HEK293 (cell line): ENCODE measurements at regions not wholly inside any gene's neighbourhood (a gene's known extent, or its start where the extent isn't known, plus 50 kb on each side); places are given as distances from the start of the nearest gene placed in this dataset.

Experiments
- CTCF ChIA-PET: fragments of 350-600 bp; formaldehyde crosslinking; extraction: SDS; loops from one replicate; lab custom pipeline; 2021; ENCODE audit warnings: antibody characterized with exemption; lab: Yijun Ruan, JAX
- POLR2A ChIA-PET: fragments of 300-600 bp; formaldehyde crosslinking; extraction: SDS; loops from one replicate; lab custom pipeline; 2020; ENCODE audit warnings: antibody characterized with exemption, inconsistent platforms; lab: Yijun Ruan, JAX
- H3K27ac ChIP-seq: fragments of 200-500 bp; sonication (Bioruptor generic); 2 replicates; pipeline ENCODE4 v1.5.1; 2014; ENCODE audit warnings: low read depth, low read length, control low read depth, inconsistent platforms; ENCODE audit errors: extremely low read depth
- H3K36me3 ChIP-seq, 2 experiments: fragments of 200-500 bp in 1 of 2; sonication (Bioruptor generic) in 1 of 2; 1 replicate in 1 of 2; 2 replicates in 1 of 2; pipeline ENCODE4 v1.5.1; 2014 to 2017; ENCODE audit warnings: inconsistent platforms in 2 of 2, low read length in 2 of 2; ENCODE audit not compliant: control insufficient read depth in 2 of 2, insufficient read depth in 1 of 2
- H3K4me1 ChIP-seq: fragments of 200-500 bp; sonication (Bioruptor generic); 2 replicates; pipeline ENCODE4 v1.5.1; 2014; ENCODE audit warnings: mild to moderate bottlenecking, low read length, inconsistent platforms; ENCODE audit not compliant: control insufficient read depth, insufficient read depth
- H3K4me3 ChIP-seq: 2 replicates; pipeline ENCODE4 v1.5.1; 2011; ENCODE audit warnings: low read depth, mild to moderate bottlenecking, control low read depth, low read length, moderate library complexity
- H3K9me3 ChIP-seq: fragments of 200-500 bp; sonication (Bioruptor generic); 2 replicates; pipeline ENCODE4 v1.5.1; 2014; ENCODE audit warnings: low read depth, low read length, inconsistent platforms; ENCODE audit not compliant: control insufficient read depth, insufficient read depth
- BCL11A ChIP-seq: fragments of 450-650 bp; formaldehyde crosslinking; IDR thresholded peaks from 2 replicates; pipeline ENCODE4 v1.5.1; 2016; ENCODE audit warnings: low read depth, missing biosample characterization, missing genetic modification characterization
- HOXD13 ChIP-seq: sonication (generic); formaldehyde crosslinking; IDR thresholded peaks from 2 replicates; pipeline ENCODE4 v1.8.0; 2022; ENCODE audit warnings: missing genetic modification reagents, borderline replicate concordance
- KLF16 ChIP-seq: fragments of 450-650 bp; formaldehyde crosslinking; IDR thresholded peaks from 2 replicates; pipeline ENCODE4 v1.5.1; 2017; ENCODE audit warnings: missing biosample characterization, missing genetic modification characterization
- KLF7 ChIP-seq: fragments of 450-650 bp; formaldehyde crosslinking; IDR thresholded peaks from 2 replicates; pipeline ENCODE4 v1.5.1; 2016; ENCODE audit warnings: missing biosample characterization, missing genetic modification characterization, borderline replicate concordance
- SETDB1 ChIP-seq: IDR thresholded peaks from one replicate; pipeline ENCODE4 v1.6.1; 2017; ENCODE audit warnings: mild to moderate bottlenecking, low read length, moderate library complexity, mixed read lengths; ENCODE audit not compliant: insufficient read length
- SP3 ChIP-seq: fragments of 450-650 bp; formaldehyde crosslinking; IDR thresholded peaks from 2 replicates; pipeline ENCODE4 v1.5.1; 2016; ENCODE audit warnings: missing biosample characterization, missing genetic modification characterization
- YY1 ChIP-seq: fragments of 450-650 bp; formaldehyde crosslinking; IDR thresholded peaks from 2 replicates; pipeline ENCODE4 v1.5.1; 2018; ENCODE audit warnings: missing biosample characterization, missing genetic modification characterization
- ZBTB1 ChIP-seq: fragments of 450-650 bp; formaldehyde crosslinking; IDR thresholded peaks from 2 replicates; pipeline ENCODE4 v1.5.1; 2016; ENCODE audit warnings: missing biosample characterization, missing genetic modification characterization
- ZIC2 ChIP-seq: fragments of 450-650 bp; formaldehyde crosslinking; IDR thresholded peaks from 2 replicates; pipeline ENCODE4 v1.5.1; 2016; ENCODE audit warnings: missing biosample characterization, missing genetic modification characterization
- ZNF114 ChIP-seq: fragments of 450-650 bp; formaldehyde crosslinking; IDR thresholded peaks from 2 replicates; pipeline ENCODE4 v1.5.0; 2017; ENCODE audit warnings: missing biosample characterization, missing genetic modification characterization
- ZNF239 ChIP-seq: fragments of 450-650 bp; formaldehyde crosslinking; IDR thresholded peaks from 2 replicates; pipeline ENCODE4 v1.5.1; 2016; ENCODE audit warnings: missing biosample characterization, missing genetic modification characterization
- ZNF404 ChIP-seq: fragments of 450-650 bp; formaldehyde crosslinking; IDR thresholded peaks from 2 replicates; pipeline ENCODE4 v1.5.1; 2017; ENCODE audit warnings: missing biosample characterization, missing genetic modification characterization
- ZNF571 ChIP-seq: fragments of 450-650 bp; formaldehyde crosslinking; IDR thresholded peaks from 2 replicates; pipeline ENCODE4 v1.5.0; 2017; ENCODE audit warnings: missing biosample characterization, missing genetic modification characterization
- ZNF596 ChIP-seq: fragments of 450-650 bp; IDR thresholded peaks from 2 replicates; pipeline ENCODE4 v1.5.0; 2018; ENCODE audit warnings: missing biosample characterization, mild to moderate bottlenecking, missing genetic modification characterization, moderate library complexity
- ZNF629 ChIP-seq: fragments of 450-650 bp; formaldehyde crosslinking; IDR thresholded peaks from 2 replicates; pipeline ENCODE4 v1.5.1; 2017; ENCODE audit warnings: missing biosample characterization, missing genetic modification characterization
- ZNF707 ChIP-seq: fragments of 450-650 bp; formaldehyde crosslinking; IDR thresholded peaks from 2 replicates; pipeline ENCODE4 v1.5.1; 2016; ENCODE audit warnings: missing biosample characterization, missing genetic modification characterization
- ZNF776 ChIP-seq: fragments of 450-650 bp; formaldehyde crosslinking; IDR thresholded peaks from 2 replicates; pipeline ENCODE4 v1.5.0; 2017; ENCODE audit warnings: missing biosample characterization, missing genetic modification characterization, borderline replicate concordance
- ZSCAN23 ChIP-seq: fragments of 450-650 bp; formaldehyde crosslinking; IDR thresholded peaks from 2 replicates; pipeline ENCODE4 v1.5.1; 2016; ENCODE audit warnings: missing biosample characterization, missing genetic modification characterization
- TF ChIP-seq, protein P1 (sequence below): fragments of 450-650 bp; formaldehyde crosslinking; conservative IDR thresholded peaks from 2 replicates; pipeline ENCODE4 v1.5.1; 2016; ENCODE audit warnings: low read depth, missing biosample characterization, missing genetic modification characterization
- TF ChIP-seq, protein P2 (sequence below): fragments of 450-650 bp; formaldehyde crosslinking; IDR thresholded peaks from 2 replicates; pipeline ENCODE4 v1.5.1; 2016; ENCODE audit warnings: missing biosample characterization, missing genetic modification characterization
- TF ChIP-seq, protein P3 (sequence below): fragments of 450-650 bp; formaldehyde crosslinking; IDR thresholded peaks from 2 replicates; pipeline ENCODE4 v1.5.1; 2016; ENCODE audit warnings: missing biosample characterization, missing genetic modification characterization
- TF ChIP-seq, protein P4 (sequence below): fragments of 450-650 bp; IDR thresholded peaks from 2 replicates; pipeline ENCODE4 v1.5.1; 2018; ENCODE audit warnings: missing biosample characterization, missing genetic modification characterization
- TF ChIP-seq, protein P5 (sequence below): fragments of 450-650 bp; formaldehyde crosslinking; IDR thresholded peaks from 2 replicates; pipeline ENCODE4 v1.5.1; 2016; ENCODE audit warnings: missing biosample characterization, missing genetic modification characterization

DNA sequence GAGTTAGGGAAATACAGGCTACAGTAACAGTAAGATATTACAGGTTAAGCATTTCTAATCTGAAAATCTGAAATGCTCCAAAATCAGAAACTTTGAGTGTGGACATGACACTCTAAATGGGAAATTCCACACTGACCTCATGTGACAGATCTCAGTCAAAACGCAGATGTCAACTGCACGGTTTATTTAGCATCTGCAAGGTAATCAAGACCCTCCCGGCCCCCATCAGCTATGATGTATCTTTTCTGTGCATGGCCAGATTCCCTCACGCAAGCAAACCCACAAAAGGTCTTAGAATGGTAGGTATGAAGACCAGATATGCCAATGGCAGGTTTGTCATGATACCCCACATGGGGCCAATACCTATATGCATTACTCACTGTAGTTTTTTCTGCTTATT is 82.8 kb downstream of the COQ2 start:
- no peak overlapping the region for H3K27ac ChIP-seq
- no peaks in the 10 kb centered on the region for H3K9me3 ChIP-seq
- TF ChIP-seq ZNF404 (no peak), KLF16 (tag by site-specific recombination) (no peak), ZNF629 (no peak), YY1 (no peak), ZNF114 (tag by site-specific recombination) (no peak), HOXD13 (CRISPR knock-in tag) (no peak), ZIC2 (tag by site-specific recombination) (no peak), ZNF571 (tag by site-specific recombination) (no peak), KLF7 (tag by site-specific recombination) (no peak), ZNF596 (no peak)
- TF ChIP-seq, protein P1, sequence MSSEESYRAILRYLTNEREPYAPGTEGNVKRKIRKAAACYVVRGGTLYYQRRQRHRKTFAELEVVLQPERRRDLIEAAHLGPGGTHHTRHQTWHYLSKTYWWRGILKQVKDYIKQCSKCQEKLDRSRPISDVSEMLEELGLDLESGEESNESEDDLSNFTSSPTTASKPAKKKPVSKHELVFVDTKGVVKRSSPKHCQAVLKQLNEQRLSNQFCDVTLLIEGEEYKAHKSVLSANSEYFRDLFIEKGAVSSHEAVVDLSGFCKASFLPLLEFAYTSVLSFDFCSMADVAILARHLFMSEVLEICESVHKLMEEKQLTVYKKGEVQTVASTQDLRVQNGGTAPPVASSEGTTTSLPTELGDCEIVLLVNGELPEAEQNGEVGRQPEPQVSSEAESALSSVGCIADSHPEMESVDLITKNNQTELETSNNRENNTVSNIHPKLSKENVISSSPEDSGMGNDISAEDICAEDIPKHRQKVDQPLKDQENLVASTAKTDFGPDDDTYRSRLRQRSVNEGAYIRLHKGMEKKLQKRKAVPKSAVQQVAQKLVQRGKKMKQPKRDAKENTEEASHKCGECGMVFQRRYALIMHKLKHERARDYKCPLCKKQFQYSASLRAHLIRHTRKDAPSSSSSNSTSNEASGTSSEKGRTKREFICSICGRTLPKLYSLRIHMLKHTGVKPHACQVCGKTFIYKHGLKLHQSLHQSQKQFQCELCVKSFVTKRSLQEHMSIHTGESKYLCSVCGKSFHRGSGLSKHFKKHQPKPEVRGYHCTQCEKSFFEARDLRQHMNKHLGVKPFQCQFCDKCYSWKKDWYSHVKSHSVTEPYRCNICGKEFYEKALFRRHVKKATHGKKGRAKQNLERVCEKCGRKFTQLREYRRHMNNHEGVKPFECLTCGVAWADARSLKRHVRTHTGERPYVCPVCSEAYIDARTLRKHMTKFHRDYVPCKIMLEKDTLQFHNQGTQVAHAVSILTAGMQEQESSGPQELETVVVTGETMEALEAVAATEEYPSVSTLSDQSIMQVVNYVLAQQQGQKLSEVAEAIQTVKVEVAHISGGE (tag by site-specific recombination), result no peak
- TF ChIP-seq, protein P2, sequence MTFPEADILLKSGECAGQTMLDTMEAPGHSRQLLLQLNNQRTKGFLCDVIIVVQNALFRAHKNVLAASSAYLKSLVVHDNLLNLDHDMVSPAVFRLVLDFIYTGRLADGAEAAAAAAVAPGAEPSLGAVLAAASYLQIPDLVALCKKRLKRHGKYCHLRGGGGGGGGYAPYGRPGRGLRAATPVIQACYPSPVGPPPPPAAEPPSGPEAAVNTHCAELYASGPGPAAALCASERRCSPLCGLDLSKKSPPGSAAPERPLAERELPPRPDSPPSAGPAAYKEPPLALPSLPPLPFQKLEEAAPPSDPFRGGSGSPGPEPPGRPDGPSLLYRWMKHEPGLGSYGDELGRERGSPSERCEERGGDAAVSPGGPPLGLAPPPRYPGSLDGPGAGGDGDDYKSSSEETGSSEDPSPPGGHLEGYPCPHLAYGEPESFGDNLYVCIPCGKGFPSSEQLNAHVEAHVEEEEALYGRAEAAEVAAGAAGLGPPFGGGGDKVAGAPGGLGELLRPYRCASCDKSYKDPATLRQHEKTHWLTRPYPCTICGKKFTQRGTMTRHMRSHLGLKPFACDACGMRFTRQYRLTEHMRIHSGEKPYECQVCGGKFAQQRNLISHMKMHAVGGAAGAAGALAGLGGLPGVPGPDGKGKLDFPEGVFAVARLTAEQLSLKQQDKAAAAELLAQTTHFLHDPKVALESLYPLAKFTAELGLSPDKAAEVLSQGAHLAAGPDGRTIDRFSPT (tag by site-specific recombination), result no peak
- TF ChIP-seq, protein P3, sequence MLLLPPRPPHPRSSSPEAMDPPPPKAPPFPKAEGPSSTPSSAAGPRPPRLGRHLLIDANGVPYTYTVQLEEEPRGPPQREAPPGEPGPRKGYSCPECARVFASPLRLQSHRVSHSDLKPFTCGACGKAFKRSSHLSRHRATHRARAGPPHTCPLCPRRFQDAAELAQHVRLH (tag by site-specific recombination), result no peak
- H3K4me1 ChIP-seq, result no peaks in the 10 kb centered on the region
- H3K4me3 ChIP-seq, result no peak overlapping the region
- H3K36me3 ChIP-seq, result no peaks in the 10 kb centered on the region
- POLR2A ChIA-PET, result no interaction called here
- CTCF ChIA-PET, result no interaction called here

DNA sequence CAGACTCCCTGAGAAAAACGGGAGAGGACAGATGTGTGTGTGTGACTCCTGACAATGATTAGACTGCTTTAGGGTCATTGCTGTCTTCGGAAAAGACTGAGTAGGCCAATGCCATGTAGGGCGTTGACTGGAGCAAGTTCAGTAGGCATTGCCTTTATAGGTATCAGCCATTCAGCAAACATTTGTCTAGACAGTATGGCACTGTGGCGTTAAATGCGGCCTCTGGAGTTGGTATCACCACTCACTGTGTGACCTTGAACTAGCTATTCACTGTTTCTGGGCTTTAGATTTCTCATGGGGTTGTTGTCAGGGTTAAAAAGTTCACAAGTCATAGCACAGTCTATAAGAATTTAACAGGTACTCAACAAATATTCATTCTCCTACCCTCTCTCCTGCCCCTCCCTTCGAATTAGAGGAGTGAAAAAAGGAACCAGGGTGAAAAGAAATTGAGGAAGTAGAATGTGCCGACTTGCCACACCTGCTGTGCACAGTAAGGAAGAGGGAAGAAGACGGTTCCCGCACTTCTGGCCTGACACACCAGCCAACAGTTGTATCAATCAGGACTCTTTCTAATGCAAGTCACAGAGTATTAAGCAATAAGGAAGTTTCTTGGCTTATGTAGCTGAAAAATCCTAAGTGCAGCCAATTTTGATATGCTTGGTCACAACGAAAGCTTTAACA is 83.2 kb upstream of the PLAC8 start:
- POLR2A ChIA-PET, result no interaction called here
- Histone ChIP-seq H3K9me3 (no peaks in the 10 kb centered on the region), H3K27ac (no peak overlapping the region), H3K36me3 (no peaks in the 10 kb centered on the region), H3K4me3 (no peak overlapping the region), H3K4me1 (no peaks in the 10 kb centered on the region)
- CTCF ChIA-PET, result no interaction called here
- TF ChIP-seq SP3 (tag by site-specific recombination), result no peak
- TF ChIP-seq, protein P4, sequence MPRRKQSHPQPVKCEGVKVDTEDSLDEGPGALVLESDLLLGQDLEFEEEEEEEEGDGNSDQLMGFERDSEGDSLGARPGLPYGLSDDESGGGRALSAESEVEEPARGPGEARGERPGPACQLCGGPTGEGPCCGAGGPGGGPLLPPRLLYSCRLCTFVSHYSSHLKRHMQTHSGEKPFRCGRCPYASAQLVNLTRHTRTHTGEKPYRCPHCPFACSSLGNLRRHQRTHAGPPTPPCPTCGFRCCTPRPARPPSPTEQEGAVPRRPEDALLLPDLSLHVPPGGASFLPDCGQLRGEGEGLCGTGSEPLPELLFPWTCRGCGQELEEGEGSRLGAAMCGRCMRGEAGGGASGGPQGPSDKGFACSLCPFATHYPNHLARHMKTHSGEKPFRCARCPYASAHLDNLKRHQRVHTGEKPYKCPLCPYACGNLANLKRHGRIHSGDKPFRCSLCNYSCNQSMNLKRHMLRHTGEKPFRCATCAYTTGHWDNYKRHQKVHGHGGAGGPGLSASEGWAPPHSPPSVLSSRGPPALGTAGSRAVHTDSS, result no peak
- TF ChIP-seq SETDB1, result no peak
- TF ChIP-seq ZBTB1 (tag by site-specific recombination), result no peak
- TF ChIP-seq ZSCAN23 (tag by site-specific recombination), result no peak
- TF ChIP-seq, protein P5, sequence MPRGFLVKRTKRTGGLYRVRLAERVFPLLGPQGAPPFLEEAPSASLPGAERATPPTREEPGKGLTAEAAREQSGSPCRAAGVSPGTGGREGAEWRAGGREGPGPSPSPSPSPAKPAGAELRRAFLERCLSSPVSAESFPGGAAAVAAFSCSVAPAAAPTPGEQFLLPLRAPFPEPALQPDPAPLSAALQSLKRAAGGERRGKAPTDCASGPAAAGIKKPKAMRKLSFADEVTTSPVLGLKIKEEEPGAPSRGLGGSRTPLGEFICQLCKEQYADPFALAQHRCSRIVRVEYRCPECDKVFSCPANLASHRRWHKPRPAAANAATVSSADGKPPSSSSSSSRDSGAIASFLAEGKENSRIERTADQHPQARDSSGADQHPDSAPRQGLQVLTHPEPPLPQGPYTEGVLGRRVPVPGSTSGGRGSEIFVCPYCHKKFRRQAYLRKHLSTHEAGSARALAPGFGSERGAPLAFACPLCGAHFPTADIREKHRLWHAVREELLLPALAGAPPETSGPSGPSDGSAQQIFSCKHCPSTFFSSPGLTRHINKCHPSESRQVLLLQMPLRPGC (tag by site-specific recombination), result no peak
- no peak for TF ChIP-seq ZNF707 (tag by site-specific recombination)
- no peak for TF ChIP-seq ZNF239 (tag by site-specific recombination)
- TF ChIP-seq BCL11A (tag by site-specific recombination), result no peak
- TF ChIP-seq ZNF776 (tag by site-specific recombination), result no peak
